ENCODE measurements at regions not wholly inside any gene's neighbourhood (a gene's known extent, or its start where the extent isn't known, plus 50 kb on each side); places are given as distances from the start of the nearest gene placed in this dataset.

- no peak for DNase-seq (ENCODE audit: low spot score)
Observed at GRCh38 chr2:56707650-56708049, 523.9 kb downstream of the CCDC85A start.

GRCh38 chr2:56709181-56709580 is 525.4 kb downstream of the CCDC85A start:
- DNase-seq (ENCODE audit: low spot score), result no peak

GRCh38 chr2:56713161-56713676 is 529.4 kb downstream of the CCDC85A start:
- DNase-seq (ENCODE audit: low spot score), result peak; percentile 77

- peak; percentile 7 for DNase-seq (ENCODE audit: low spot score)
Observed at GRCh38 chr2:56713978-56714377, 530.2 kb downstream of the CCDC85A start.

GRCh38 chr2:56714400-56714799 is 530.6 kb downstream of the CCDC85A start:
- DNase-seq (ENCODE audit: low spot score), result peak; percentile 15

GRCh38 chr2:56715683-56716082 is 531.9 kb downstream of the CCDC85A start:
- no peak for DNase-seq (ENCODE audit: low spot score)

- no peak for DNase-seq (ENCODE audit: low spot score)
Observed at GRCh38 chr2:56718413-56718812, 534.6 kb downstream of the CCDC85A start.

- peak; percentile 5 for DNase-seq (ENCODE audit: low spot score)
Observed at GRCh38 chr2:56729212-56729611, 545.4 kb downstream of the CCDC85A start.

- no peak for DNase-seq (ENCODE audit: low spot score)
Observed at GRCh38 chr2:56732946-56733345, 549.2 kb downstream of the CCDC85A start.

- DNase-seq (ENCODE audit: low spot score), result no peak
Observed at GRCh38 chr2:56739413-56739812, 555.6 kb downstream of the CCDC85A start.

GRCh38 chr2:56741601-56742102 is 557.9 kb downstream of the CCDC85A start:
- DNase-seq (ENCODE audit: low spot score), result peak; percentile 82

- no peak for DNase-seq (ENCODE audit: low spot score)
Observed at GRCh38 chr2:56743807-56744206, 560.0 kb downstream of the CCDC85A start.

- peak; percentile 33 for DNase-seq (ENCODE audit: low spot score)
Observed at GRCh38 chr2:56749152-56749752, 565.5 kb downstream of the CCDC85A start.

- no peak for DNase-seq (ENCODE audit: low spot score)
Observed at GRCh38 chr2:56753182-56753581, 569.4 kb downstream of the CCDC85A start.

GRCh38 chr2:56754066-56754615 is 570.4 kb downstream of the CCDC85A start:
- no peak for DNase-seq (ENCODE audit: low spot score)

GRCh38 chr2:56754627-56755026 is 570.8 kb downstream of the CCDC85A start:
- no peak for DNase-seq (ENCODE audit: low spot score)

- no peak for DNase-seq (ENCODE audit: low spot score)
Observed at GRCh38 chr2:56757884-56758545, 574.2 kb downstream of the CCDC85A start.

- no peak for DNase-seq (ENCODE audit: low spot score)
Observed at GRCh38 chr2:56763683-56764082, 579.9 kb downstream of the CCDC85A start.

GRCh38 chr2:56768973-56769372 is 585.2 kb downstream of the CCDC85A start:
- DNase-seq (ENCODE audit: low spot score), result no peak

- DNase-seq (ENCODE audit: low spot score), result peak; percentile 16
Observed at GRCh38 chr2:56770490-56770889, 586.7 kb downstream of the CCDC85A start.

GRCh38 chr2:56784046-56784445 is 600.3 kb downstream of the CCDC85A start:
- no peak for DNase-seq (ENCODE audit: low spot score)

GRCh38 chr2:56801214-56801613 is 617.4 kb downstream of the CCDC85A start:
- peak; percentile 12 for DNase-seq (ENCODE audit: low spot score)

GRCh38 chr2:56801770-56802169 is 618.0 kb downstream of the CCDC85A start:
- DNase-seq (ENCODE audit: low spot score), result peak; percentile 67
